ENCODE measurements at regions not wholly inside any gene's neighbourhood (a gene's known extent, or its start where the extent isn't known, plus 50 kb on each side); places are given as distances from the start of the nearest gene placed in this dataset.

GRCh38 chr10:89078724-89079672 lies 88.4 kb downstream of the FAS start:
- H3K27ac ChIP-seq (ENCODE audit: low read length): no peak overlapping the region
- POLR2A ChIA-PET (ENCODE audit: unreplicated experiment): no interaction called here
- BruUV-seq (replicated peaks): no TSS peak

GRCh38 chr10:89076120-89076519 lies 85.5 kb downstream of the FAS start:
- H3F3A ChIP-seq (ENCODE audit: low read length, unreplicated experiment): no peaks in the 10 kb centered on the region
- no peak overlapping the region for H3K9ac ChIP-seq (ENCODE audit: low read length)
- H3K9me3 ChIP-seq (ENCODE audit: low read length): no peaks in the 10 kb centered on the region
- no peak overlapping the region for H2AFZ ChIP-seq (ENCODE audit: low read length)
- H3K9me2 ChIP-seq (replicated peaks; ENCODE audit: low read length): no peaks in the 10 kb centered on the region
- no peak for ATAC-seq
- no peak for TF ChIP-seq EZH2 (IDR thresholded peaks at IDR 0.05; ENCODE audit: low read length, unreplicated experiment)
- TF ChIP-seq CTCF (conservative IDR thresholded peaks at IDR 0.05; ENCODE audit: low read depth, low read length): no peak
- TF ChIP-seq EZH2phosphoT487 (IDR thresholded peaks at IDR 0.05; ENCODE audit: borderline replicate concordance, low read length): no peak
- no peak overlapping the region for H3K4me2 ChIP-seq (ENCODE audit: low read length)
- H3K27ac ChIP-seq (ENCODE audit: low read length): no peak overlapping the region
- H3K79me2 ChIP-seq (ENCODE audit: low read length): no peaks in the 10 kb centered on the region
- CTCF ChIA-PET: no interaction called here
- BruUV-seq (replicated peaks): no TSS peak
- no peaks in the 10 kb centered on the region for H3K36me3 ChIP-seq (ENCODE audit: low read depth, low read length)
- no peak overlapping the region for H3K4me3 ChIP-seq (ENCODE audit: low read length)
- POLR2A ChIA-PET (ENCODE audit: unreplicated experiment): no interaction called here
- no peaks in the 10 kb centered on the region for H3K4me1 ChIP-seq (ENCODE audit: insufficient read depth, low read length)
- H4K20me1 ChIP-seq (ENCODE audit: low read length): no peaks in the 10 kb centered on the region
- DNase-seq: no peak
- intact Hi-C loops (cut with micrococcal nuclease): no loop called here
- no peaks in the 10 kb centered on the region for H3K27me3 ChIP-seq (ENCODE audit: low read length)

More at GRCh38 chr10:89078724-89079672, 88.4 kb downstream of the FAS start:
- CTCF ChIA-PET: no interaction called here
- DNase-seq (no peak), ATAC-seq (no peak)
- H3F3A ChIP-seq (ENCODE audit: low read length, unreplicated experiment): no peaks in the 10 kb centered on the region
- no peak overlapping the region for H2AFZ ChIP-seq (ENCODE audit: low read length)
- H3K79me2 ChIP-seq (ENCODE audit: low read length): no peaks in the 10 kb centered on the region
- intact Hi-C loops (cut with micrococcal nuclease): no loop called here
- H3K9ac ChIP-seq (ENCODE audit: low read length): no peak overlapping the region
- H3K4me2 ChIP-seq (ENCODE audit: low read length): no peak overlapping the region
- H3K27me3 ChIP-seq (ENCODE audit: low read length): no peaks in the 10 kb centered on the region
- no peak overlapping the region for H3K4me3 ChIP-seq (ENCODE audit: low read length)
- no peaks in the 10 kb centered on the region for H3K36me3 ChIP-seq (ENCODE audit: low read depth, low read length)
- TF ChIP-seq CTCF (conservative IDR thresholded peaks at IDR 0.05; ENCODE audit: low read depth, low read length) (no peak), EZH2 (IDR thresholded peaks at IDR 0.05; ENCODE audit: low read length, unreplicated experiment) (no peak), EZH2phosphoT487 (IDR thresholded peaks at IDR 0.05; ENCODE audit: borderline replicate concordance, low read length) (no peak)
- no peaks in the 10 kb centered on the region for H3K4me1 ChIP-seq (ENCODE audit: insufficient read depth, low read length)
- no peaks in the 10 kb centered on the region for H3K9me3 ChIP-seq (ENCODE audit: low read length)
- no peaks in the 10 kb centered on the region for H3K9me2 ChIP-seq (replicated peaks; ENCODE audit: low read length)
- H4K20me1 ChIP-seq (ENCODE audit: low read length): no peaks in the 10 kb centered on the region

- no peak for ATAC-seq
- Histone ChIP-seq H3K4me1 (ENCODE audit: insufficient read depth, low read length) (no peaks in the 10 kb centered on the region), H3K4me2 (ENCODE audit: low read length) (no peak overlapping the region), H3K27ac (ENCODE audit: low read length) (no peak overlapping the region), H3K4me3 (ENCODE audit: low read length) (no peak overlapping the region), H3K79me2 (ENCODE audit: low read length) (no peaks in the 10 kb centered on the region), H3F3A (ENCODE audit: low read length, unreplicated experiment) (no peaks in the 10 kb centered on the region), H4K20me1 (ENCODE audit: low read length) (no peaks in the 10 kb centered on the region), H2AFZ (ENCODE audit: low read length) (no peak overlapping the region), H3K27me3 (ENCODE audit: low read length) (no peaks in the 10 kb centered on the region), H3K9me3 (ENCODE audit: low read length) (no peaks in the 10 kb centered on the region), H3K9ac (ENCODE audit: low read length) (no peak overlapping the region), H3K36me3 (ENCODE audit: low read depth, low read length) (no peaks in the 10 kb centered on the region), H3K9me2 (replicated peaks; ENCODE audit: low read length) (no peaks in the 10 kb centered on the region)
- BruUV-seq (replicated peaks): no TSS peak
- DNase-seq: no peak
- ChIA-PET POLR2A (ENCODE audit: unreplicated experiment) (no interaction called here), CTCF (no interaction called here)
- TF ChIP-seq CTCF (conservative IDR thresholded peaks at IDR 0.05; ENCODE audit: low read depth, low read length) (no peak), EZH2phosphoT487 (IDR thresholded peaks at IDR 0.05; ENCODE audit: borderline replicate concordance, low read length) (no peak), EZH2 (IDR thresholded peaks at IDR 0.05; ENCODE audit: low read length, unreplicated experiment) (no peak)
- intact Hi-C loops (cut with micrococcal nuclease): no loop called here
Observed at GRCh38 chr10:89075631-89076030, 85.0 kb downstream of the FAS start.
